ENCODE measurements at regions not wholly inside any gene's neighbourhood (a gene's known extent, or its start where the extent isn't known, plus 50 kb on each side); places are given as distances from the start of the nearest gene placed in this dataset.

- Histone ChIP-seq H3K36me3 (no peaks in the 10 kb centered on the region), H3K4me3 (no peak overlapping the region), H3K4me1 (peaks cover 4 to 18% (median 12%) of the 10 kb centered on the region in 4 donors), H3K27me3 (no peaks in the 10 kb centered on the region), H3K27ac (peak overlapping the region in 2 of 4 donors; percentile 66 to 69), H3K9me3 (peaks cover 0 to 3% (median 0%) of the 10 kb centered on the region in 4 donors)
- no peak for DNase-seq
- TF ChIP-seq POLR2A (IDR thresholded peaks at IDR 0.05) = no peak
- no peak for TF ChIP-seq CTCF (IDR thresholded peaks at IDR 0.05)
These were observed 134.4 kb upstream of the NUDT4 start for GRCh38 chr12:93243382-93243688.

GRCh38 chr12:93243689-93244513 is 133.8 kb upstream of the NUDT4 start:
- Histone ChIP-seq H3K27me3 (no peaks in the 10 kb centered on the region), H3K27ac (peak overlapping the region; percentile 15 to 69 (median 60)), H3K4me3 (no peak overlapping the region), H3K9me3 (peaks cover 0 to 3% (median 0%) of the 10 kb centered on the region in 4 donors), H3K36me3 (no peaks in the 10 kb centered on the region), H3K4me1 (peaks cover 4 to 18% (median 12%) of the 10 kb centered on the region in 4 donors)
- TF ChIP-seq POLR2A (IDR thresholded peaks at IDR 0.05) (no peak), CTCF (IDR thresholded peaks at IDR 0.05) (no peak)
- peak in 2 of 3 donors; percentile 35 to 73 for DNase-seq

- DNase-seq = no peak
- Histone ChIP-seq H3K27me3 (no peaks in the 10 kb centered on the region), H3K36me3 (no peaks in the 10 kb centered on the region), H3K9me3 (peaks cover 0 to under 1% (median 0%) of the 10 kb centered on the region in 4 donors), H3K4me1 (peaks cover 4 to 18% (median 12%) of the 10 kb centered on the region in 4 donors), H3K27ac (peak overlapping the region in 3 of 4 donors; percentile 55 to 69 (median 66)), H3K4me3 (no peak overlapping the region)
- TF ChIP-seq POLR2A (IDR thresholded peaks at IDR 0.05) (no peak), CTCF (IDR thresholded peaks at IDR 0.05) (no peak)
These were observed 133.1 kb upstream of the NUDT4 start for GRCh38 chr12:93244514-93245077.

- H3K36me3 ChIP-seq = no peaks in the 10 kb centered on the region
- peaks cover 4 to 18% (median 12%) of the 10 kb centered on the region in 4 donors for H3K4me1 ChIP-seq
- no peak overlapping the region for H3K4me3 ChIP-seq
- no peaks in the 10 kb centered on the region for H3K9me3 ChIP-seq
- TF ChIP-seq CTCF (IDR thresholded peaks at IDR 0.05) = no peak
- TF ChIP-seq POLR2A (IDR thresholded peaks at IDR 0.05) = no peak
- H3K27me3 ChIP-seq = no peaks in the 10 kb centered on the region
- DNase-seq = peak in 2 of 3 donors; percentile 63 to 68
- peak overlapping the region in 1 of 4 donors; percentile 55 for H3K27ac ChIP-seq
These were observed 132.2 kb upstream of the NUDT4 start for GRCh38 chr12:93245543-93245942.

- Histone ChIP-seq H3K9me3 (no peaks in the 10 kb centered on the region), H3K36me3 (no peaks in the 10 kb centered on the region), H3K4me3 (no peak overlapping the region), H3K27me3 (no peaks in the 10 kb centered on the region), H3K4me1 (peaks cover 4 to 18% (median 12%) of the 10 kb centered on the region in 4 donors), H3K27ac (no peak overlapping the region)
- DNase-seq = no peak
- TF ChIP-seq POLR2A (IDR thresholded peaks at IDR 0.05) (no peak), CTCF (IDR thresholded peaks at IDR 0.05) (no peak)
These were observed 130.3 kb upstream of the NUDT4 start for GRCh38 chr12:93247313-93247991.

Measured in Peyer's patch (tissue), 4 donors.